Heart right ventricle (tissue), 16 donors: ENCODE measurements at regions not wholly inside any gene's neighbourhood (a gene's known extent, or its start where the extent isn't known, plus 50 kb on each side); places are given as distances from the start of the nearest gene placed in this dataset.

Source experiments
- ATAC-seq, 8 donors: fragments of 200-7000 bp; cut with Tn5 transposase; one replicate each; pipeline ENCODE4 v1.9.1; 2020; ENCODE audit warnings: mild to moderate bottlenecking in 8 of 8, moderate library complexity in 8 of 8, moderate number of reproducible peaks in 1 of 8
- DNase-seq, 2 donors: peaks; one replicate each; pipeline ENCODE4 v3.0.0-alpha.2; 2020
- H3K27ac ChIP-seq, 10 donors: fragments of 200-600 bp; sonication (generic) in 2 of 10; one replicate each; pipeline versions ENCODE4 v1.5.0 to v1.8.0; 2020 to 2022; ENCODE audit warnings: mild to moderate bottlenecking in 3 of 10
- H3K27me3 ChIP-seq, 7 donors: fragments of 200-600 bp; one replicate each; pipeline ENCODE4 v1.8.0; 2021 to 2022; ENCODE audit warnings: mild to moderate bottlenecking in 2 of 7
- H3K36me3 ChIP-seq, 9 donors: fragments of 200-600 bp; sonication (generic) in 1 of 9; one replicate each; pipeline versions ENCODE4 v1.5.0 to v1.8.0; 2020 to 2022; ENCODE audit warnings: mild to moderate bottlenecking in 2 of 9
- H3K4me1 ChIP-seq, 9 donors: fragments of 200-600 bp; sonication (generic) in 1 of 9; one replicate each; pipeline versions ENCODE4 v1.5.0 to v1.8.0; 2020 to 2022; ENCODE audit warnings: mild to moderate bottlenecking in 4 of 9
- H3K4me3 ChIP-seq, 10 donors: fragments of 200-600 bp; sonication (generic) in 2 of 10; one replicate each; pipeline versions ENCODE4 v1.5.0 to v1.8.0; 2020 to 2022; ENCODE audit warnings: mild to moderate bottlenecking in 7 of 10, moderate library complexity in 2 of 10
- H3K9me3 ChIP-seq, 11 donors: fragments of 200-600 bp in 10 of 11; sonication (generic) in 2 of 11; one replicate each; pipeline versions ENCODE4 v1.5.0 to v1.8.0; 2013 to 2022; ENCODE audit warnings: mild to moderate bottlenecking in 2 of 11, control low read depth in 1 of 11, moderate library complexity in 1 of 11
- WGBS, 2 donors: extraction: QIAGEN DNeasy Blood & Tissue Kit; methylation state at CpG; one replicate each; pipeline ENCODE4 v1.1.7; 2013; ENCODE audit warnings: inconsistent platforms in 1 of 2; 5-methylcytosine and 5-hydroxymethylcytosine counted together
- intact Hi-C, 10 donors: fragments of 100-400 bp; cut with DNase I; formaldehyde crosslinking; loops; one replicate each; pipeline versions ENCODE4 v1.11.1 to v1.14.2; 2022
- TF ChIP-seq, protein P1 (sequence below), 9 donors: fragments of 200-600 bp; sonication (generic) in 2 of 9; IDR thresholded peaks; one replicate each; pipeline versions ENCODE4 v1.5.0 to v1.8.0; 2021 to 2022; ENCODE audit warnings: antibody characterized with exemption in 9 of 9, mild to moderate bottlenecking in 5 of 9, moderate library complexity in 1 of 9
- donor health status: Arrhythmogenic right ventricular cardiomyopathy.
- donor health status: ischemic (EF 13 %, LVEDD 7.1; RV severe dilation, severe dysfunction).
- donor health status: healthy with polysubstance abuse.
- donor health status: DM: no; HTN: yes; CAD: no.
- donor health status: DM: no; HTN: no; CAD: no.
- donor health status: ischemic (EF 25% LVEDD 6.9; RV normal size, moderate dysfunction).
- donor health status: ischemic (EF 25% LVEDD 5.7; RV mildly dilated, moderate dysfunction).
- donor health status: healthy.
- donor health status: DM: yes; HTN: yes; CAD: no.
- donor health status: Ischemic cardiomyopathy.
- donor health status: ischemic (EF 35%, LVEDD 5.7; RV mildly dilated, moderate dysfunction).
- donor health status: nonischemic (EF 11% LVEDD 7.7; RV severe dilation, severe dysfunction).
- donor health status: DM: yes; HTN: yes; CAD: no.
- donor health status: PGD.
- donor health status: ischemic (EF 29% LVEDD 5.4; RV normal size, mild dysfunction).
- donor health status: nonischemic (EF 23%, LVEDD 6.1; RV moderate dilation, normal function).

DNA sequence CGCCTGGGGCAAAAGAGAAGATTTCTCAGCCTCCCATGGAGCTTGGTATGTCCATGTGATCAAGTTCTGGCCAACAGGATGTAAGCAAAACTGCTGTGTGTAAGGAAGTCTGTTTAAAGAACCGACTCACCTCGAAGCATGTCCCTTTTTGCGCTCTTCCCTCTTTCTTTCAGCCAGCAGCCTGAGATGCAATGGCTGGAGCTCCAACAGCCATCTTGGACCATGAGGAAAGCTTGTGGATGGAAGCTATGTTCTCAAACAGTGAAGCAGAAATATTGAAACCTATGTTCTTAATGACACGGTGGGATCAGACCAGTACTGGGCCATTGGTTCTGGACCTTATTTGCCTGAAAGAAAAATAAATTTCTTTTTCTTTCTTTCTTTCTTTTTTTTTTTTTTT, 82.3 kb upstream of the SLC24A4 start:
- no peak for ATAC-seq
- no peak for DNase-seq
- Histone ChIP-seq H3K27me3 (no peaks in the 10 kb centered on the region), H3K4me1 (peaks cover 0 to 7% (median 0%) of the 10 kb centered on the region in 9 donors), H3K9me3 (peaks cover 0 to 26% (median 9%) of the 10 kb centered on the region in 11 donors), H3K36me3 (no peaks in the 10 kb centered on the region), H3K4me3 (no peak overlapping the region), H3K27ac (no peak overlapping the region)
- TF ChIP-seq, protein P1, sequence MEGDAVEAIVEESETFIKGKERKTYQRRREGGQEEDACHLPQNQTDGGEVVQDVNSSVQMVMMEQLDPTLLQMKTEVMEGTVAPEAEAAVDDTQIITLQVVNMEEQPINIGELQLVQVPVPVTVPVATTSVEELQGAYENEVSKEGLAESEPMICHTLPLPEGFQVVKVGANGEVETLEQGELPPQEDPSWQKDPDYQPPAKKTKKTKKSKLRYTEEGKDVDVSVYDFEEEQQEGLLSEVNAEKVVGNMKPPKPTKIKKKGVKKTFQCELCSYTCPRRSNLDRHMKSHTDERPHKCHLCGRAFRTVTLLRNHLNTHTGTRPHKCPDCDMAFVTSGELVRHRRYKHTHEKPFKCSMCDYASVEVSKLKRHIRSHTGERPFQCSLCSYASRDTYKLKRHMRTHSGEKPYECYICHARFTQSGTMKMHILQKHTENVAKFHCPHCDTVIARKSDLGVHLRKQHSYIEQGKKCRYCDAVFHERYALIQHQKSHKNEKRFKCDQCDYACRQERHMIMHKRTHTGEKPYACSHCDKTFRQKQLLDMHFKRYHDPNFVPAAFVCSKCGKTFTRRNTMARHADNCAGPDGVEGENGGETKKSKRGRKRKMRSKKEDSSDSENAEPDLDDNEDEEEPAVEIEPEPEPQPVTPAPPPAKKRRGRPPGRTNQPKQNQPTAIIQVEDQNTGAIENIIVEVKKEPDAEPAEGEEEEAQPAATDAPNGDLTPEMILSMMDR (IDR thresholded peaks at IDR 0.05) = no peak
- intact Hi-C loops = no loop called here
- 84 to 86% methylated on average over 5 of the region's 5 CpGs for WGBS, 2 donors

DNA sequence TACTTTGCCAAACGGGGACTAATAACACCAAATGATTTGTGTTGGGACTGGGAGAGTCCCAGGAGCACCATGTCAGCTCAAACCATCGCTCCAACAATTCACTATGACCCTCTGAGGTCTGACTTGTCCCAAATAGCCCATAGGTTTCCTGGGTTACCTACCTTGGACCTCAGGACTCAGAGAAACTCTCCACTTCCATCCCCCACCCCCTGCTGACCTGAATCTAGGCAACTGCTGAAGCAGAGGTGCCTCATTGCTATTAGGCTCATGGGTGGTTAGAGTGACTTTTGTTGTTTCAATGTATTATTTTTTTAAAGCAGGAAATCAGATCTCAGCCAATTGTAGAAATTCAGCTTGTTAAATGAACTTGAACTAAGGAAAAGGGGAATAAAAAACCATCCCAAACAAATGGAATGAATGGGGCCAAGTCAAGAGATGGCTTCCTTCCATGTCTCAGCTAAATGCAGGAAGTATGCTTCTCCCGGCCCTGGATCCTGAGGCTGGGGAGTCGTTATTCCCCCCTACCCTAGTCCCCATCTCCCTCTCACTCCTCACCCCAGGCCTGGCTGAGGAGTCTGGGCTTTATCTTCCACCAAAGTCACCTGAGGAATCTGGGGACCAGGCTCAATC, 80.9 kb upstream of the SLC24A4 start:
- DNase-seq = no peak
- TF ChIP-seq, protein P1 (IDR thresholded peaks at IDR 0.05) = no peak
- Histone ChIP-seq H3K4me3 (no peak overlapping the region), H3K27me3 (peaks cover 0 to under 1% (median 0%) of the 10 kb centered on the region in 7 donors), H3K9me3 (peaks cover 0 to 33% (median 9%) of the 10 kb centered on the region in 11 donors), H3K27ac (peak overlapping the region in 1 of 10 donors; percentile 48), H3K36me3 (no peaks in the 10 kb centered on the region), H3K4me1 (peaks cover 0 to 11% (median 0%) of the 10 kb centered on the region in 9 donors)
- peak in 2 of 8 donors; percentile 11 to 43 for ATAC-seq
- intact Hi-C loops = no loop called here
- whole genome bisulfite sequencing, 2 donors = 35 to 45% methylated on average over 4 of the region's 4 CpGs

DNA sequence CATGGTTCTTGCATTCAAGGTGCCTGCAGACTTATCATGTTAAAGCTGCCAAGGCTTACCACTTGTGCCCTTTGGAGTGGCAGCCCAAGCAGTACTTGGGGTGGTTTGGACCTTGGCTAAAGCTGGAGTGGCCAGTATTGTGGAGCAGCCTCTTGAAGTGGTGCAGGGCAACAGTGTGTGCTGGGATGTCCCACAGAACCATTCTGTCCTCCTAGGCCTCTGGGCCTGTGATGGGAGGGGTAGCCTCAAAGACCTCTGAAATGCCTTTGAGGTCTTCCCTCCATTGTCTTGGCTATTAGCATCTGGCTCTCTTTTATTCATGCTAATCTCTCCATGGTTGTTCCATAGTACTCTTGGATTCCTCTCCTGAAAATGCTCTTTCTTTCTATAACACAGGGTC, 78.2 kb upstream of the SLC24A4 start:
- TF ChIP-seq, protein P1 (IDR thresholded peaks at IDR 0.05) = no peak
- DNase-seq (no peak), ATAC-seq (no peak)
- Histone ChIP-seq H3K27me3 (peaks cover 0 to 6% (median 0%) of the 10 kb centered on the region in 7 donors), H3K4me3 (no peak overlapping the region), H3K9me3 (peaks cover 0 to 33% (median 9%) of the 10 kb centered on the region in 11 donors), H3K27ac (no peak overlapping the region), H3K4me1 (peaks cover 0 to 30% (median 0%) of the 10 kb centered on the region in 9 donors), H3K36me3 (no peaks in the 10 kb centered on the region)
- intact Hi-C loops = no loop called here

DNA sequence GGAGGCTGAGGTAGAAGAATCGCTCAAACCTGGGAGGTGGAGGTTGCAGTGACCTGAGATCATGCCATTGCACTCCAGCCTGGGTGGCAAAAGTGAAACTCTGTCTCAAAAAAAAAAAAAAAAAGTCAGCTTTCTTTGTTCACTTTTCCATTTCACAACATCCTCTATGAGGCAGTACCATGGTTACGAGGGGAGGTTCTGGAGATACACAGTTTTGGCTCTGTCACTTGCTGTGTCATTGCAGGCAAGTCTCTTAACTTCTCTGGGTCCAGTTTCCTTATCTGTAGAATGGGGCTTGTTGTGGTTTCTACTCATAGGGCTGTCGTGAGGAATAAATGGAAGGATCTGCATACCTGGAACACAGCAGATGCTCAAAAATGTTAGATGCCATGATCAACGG, 75.6 kb upstream of the SLC24A4 start:
- DNase-seq (no peak), ATAC-seq (peak in 2 of 8 donors; percentile 33 to 52)
- TF ChIP-seq, protein P1 (IDR thresholded peaks at IDR 0.05) = no peak
- Histone ChIP-seq H3K27ac (peak overlapping the region in 1 of 10 donors; percentile 37), H3K27me3 (peaks cover 0 to 14% (median 8%) of the 10 kb centered on the region in 7 donors), H3K4me1 (peaks cover 0 to 23% (median 0%) of the 10 kb centered on the region in 9 donors), H3K36me3 (no peaks in the 10 kb centered on the region), H3K9me3 (peaks cover 0 to 33% (median 9%) of the 10 kb centered on the region in 11 donors), H3K4me3 (no peak overlapping the region)
- WGBS, 2 donors = 74% methylated on average over 4 of the region's 4 CpGs
- intact Hi-C loops = no loop called here
